PC-9 (cell line): ENCODE measurements at regions not wholly inside any gene's neighbourhood (a gene's known extent, or its start where the extent isn't known, plus 50 kb on each side); places are given as distances from the start of the nearest gene placed in this dataset.

ENCODE experiments used
- BruUV-seq: library from RNA; stranded (reverse); fragments of 400-500 nt; replicated peaks from 2 replicates; lab custom pipeline; 2021; lab: Mats Ljungman, UMichigan
- CTCF ChIA-PET: fragments of 300-600 bp; sonication (Branson Sonifier 250); formaldehyde crosslinking; loops from one replicate; lab custom pipeline; 2022; ENCODE audit warnings: antibody characterized with exemption; lab: Charles Lee
- POLR2A ChIA-PET: fragments of 300-600 bp; sonication (Branson Sonifier 250); formaldehyde crosslinking; loops from one replicate; lab custom pipeline; 2022; ENCODE audit warnings: antibody characterized with exemption; ENCODE audit not compliant: unreplicated experiment; lab: Charles Lee
- DNase-seq, 2 experiments: peaks; one replicate each; pipeline versions ENCODE4 v3.0.0 to v3.0.0-alpha.2; 2015 to 2022; ENCODE audit warnings: mixed read lengths in 1 of 2
- H2AFZ ChIP-seq: fragments of 200-600 bp; sonication (generic); 2 replicates; pipeline ENCODE4 v1.8.1; 2017; ENCODE audit warnings: antibody characterized with exemption
- H3F3A ChIP-seq: fragments of 200-600 bp; sonication (generic); 2 replicates; pipeline ENCODE4 v1.8.1; 2017; ENCODE audit warnings: antibody characterized with exemption, mild to moderate bottlenecking, low read depth; ENCODE audit not compliant: insufficient read depth
- H3K27ac ChIP-seq: fragments of 200-600 bp; sonication (generic); 2 replicates; pipeline ENCODE4 v1.6.1; 2016; ENCODE audit warnings: mixed run types
- H3K27me3 ChIP-seq: fragments of 200-600 bp; sonication (generic); 2 replicates; pipeline ENCODE4 v1.6.1; 2016; ENCODE audit warnings: low read depth, mixed run types; ENCODE audit not compliant: insufficient read depth
- H3K36me3 ChIP-seq: fragments of 200-600 bp; sonication (generic); 2 replicates; pipeline ENCODE4 v1.6.1; 2016; ENCODE audit warnings: low read depth, mixed run types
- H3K4me1 ChIP-seq: fragments of 200-600 bp; sonication (generic); replicated peaks from 2 replicates; pipeline ENCODE4 v1.6.1; 2016; ENCODE audit warnings: mixed run types; ENCODE audit not compliant: insufficient read depth
- H3K4me2 ChIP-seq: fragments of 200-600 bp; sonication (generic); 2 replicates; pipeline ENCODE4 v1.6.1; 2017; ENCODE audit warnings: mixed run types
- H3K4me3 ChIP-seq: fragments of 200-600 bp; sonication (generic); 2 replicates; pipeline ENCODE4 v1.6.1; 2016; ENCODE audit warnings: mixed run types
- H3K79me2 ChIP-seq: fragments of 200-600 bp; sonication (generic); 2 replicates; pipeline ENCODE4 v1.6.1; 2017; ENCODE audit warnings: low read depth, mixed run types
- H3K9me2 ChIP-seq: fragments of 200-600 bp; sonication (generic); 2 replicates; pipeline ENCODE4 v1.8.1; 2017; ENCODE audit warnings: mild to moderate bottlenecking; ENCODE audit not compliant: insufficient read depth
- H3K9me3 ChIP-seq: fragments of 200-600 bp; sonication (generic); 2 replicates; pipeline ENCODE4 v1.8.1; 2016; ENCODE audit warnings: low read depth; ENCODE audit not compliant: insufficient read depth
- H4K20me1 ChIP-seq: fragments of 200-600 bp; sonication (generic); 2 replicates; pipeline ENCODE4 v1.8.1; 2017; ENCODE audit not compliant: insufficient read depth
- EZH2 ChIP-seq: fragments of 200-600 bp; sonication (generic); IDR thresholded peaks from 2 replicates; pipeline ENCODE4 v1.8.0; 2017; ENCODE audit warnings: antibody characterized with exemption, low read depth
- intact Hi-C: fragments of 100-400 bp; cut with micrococcal nuclease; formaldehyde crosslinking; loops from one replicate; pipeline ENCODE4 v1.10.0; 2022; ENCODE audit not compliant: unreplicated experiment
- TF ChIP-seq, protein P1 (sequence below): fragments of 200-600 bp; sonication (generic); conservative IDR thresholded peaks from 2 replicates; pipeline ENCODE4 v1.6.1; 2017; ENCODE audit warnings: mixed run types, antibody characterized with exemption, mild to moderate bottlenecking, moderate library complexity

DNA sequence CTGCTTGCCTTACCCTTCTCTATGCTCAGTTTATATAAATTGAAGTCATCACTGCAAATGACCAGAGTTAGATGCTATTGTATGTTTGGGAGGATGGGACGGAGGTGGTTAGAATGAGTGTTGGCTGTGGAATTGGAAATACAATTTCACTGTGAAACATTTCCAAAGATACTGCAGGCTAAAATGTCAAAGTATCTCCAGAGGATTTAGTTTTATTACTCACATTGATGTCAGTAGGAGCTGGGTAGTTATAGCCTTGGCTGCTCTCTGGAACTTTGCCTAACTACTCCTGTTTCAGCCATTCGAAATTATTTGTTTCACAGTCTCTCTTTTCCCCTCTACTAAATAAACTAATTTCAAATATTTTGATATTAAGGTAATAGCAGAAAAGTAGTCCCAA lies 92.6 kb upstream of the PPP3CA start:
- POLR2A ChIA-PET = no interaction called here
- H3K9me3 ChIP-seq = no peaks in the 10 kb centered on the region

DNA sequence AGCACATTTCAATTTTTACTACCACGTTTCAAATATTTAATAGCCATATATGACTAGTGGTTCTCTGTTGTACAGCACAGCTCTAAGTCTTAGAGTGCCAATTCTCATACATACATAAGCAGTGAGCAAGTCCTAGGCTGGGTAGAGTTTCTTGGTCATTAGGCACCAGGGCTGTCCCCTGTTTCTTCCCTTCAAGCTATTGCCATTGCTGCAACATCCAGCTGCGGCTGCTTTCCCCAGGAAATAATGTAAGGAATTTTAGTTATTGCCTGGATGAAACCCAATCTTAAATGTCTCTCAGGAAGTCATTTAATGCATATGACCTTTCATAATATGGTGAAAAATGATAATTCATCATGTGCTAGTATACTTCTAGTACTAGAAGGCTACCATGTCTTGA lies 74.1 kb upstream of the PPP3CA start:
- Histone ChIP-seq H3K9me3 (no peaks in the 10 kb centered on the region), H2AFZ (no peak overlapping the region), H3K79me2 (no peaks in the 10 kb centered on the region), H3K27ac (no peak overlapping the region), H3K4me2 (no peak overlapping the region), H3K36me3 (no peaks in the 10 kb centered on the region), H3K9me2 (no peaks in the 10 kb centered on the region; the same call in 1 of the 2 replicates), H3F3A (no peaks in the 10 kb centered on the region), H4K20me1 (no peaks in the 10 kb centered on the region), H3K4me1 (no peaks in the 10 kb centered on the region; the same call in 1 of the 2 replicates), H3K4me3 (no peak overlapping the region; the same call in 1 of the 2 replicates), H3K27me3 (no peaks in the 10 kb centered on the region)
- CTCF ChIA-PET = no interaction called here
- intact Hi-C loops = loop anchor here (5.0 kb wide), 1 partner anchor 54 kb away; no protein-coding TSS in a partner anchor
- POLR2A ChIA-PET = no interaction called here
- no peak for TF ChIP-seq EZH2
- TF ChIP-seq, protein P1, sequence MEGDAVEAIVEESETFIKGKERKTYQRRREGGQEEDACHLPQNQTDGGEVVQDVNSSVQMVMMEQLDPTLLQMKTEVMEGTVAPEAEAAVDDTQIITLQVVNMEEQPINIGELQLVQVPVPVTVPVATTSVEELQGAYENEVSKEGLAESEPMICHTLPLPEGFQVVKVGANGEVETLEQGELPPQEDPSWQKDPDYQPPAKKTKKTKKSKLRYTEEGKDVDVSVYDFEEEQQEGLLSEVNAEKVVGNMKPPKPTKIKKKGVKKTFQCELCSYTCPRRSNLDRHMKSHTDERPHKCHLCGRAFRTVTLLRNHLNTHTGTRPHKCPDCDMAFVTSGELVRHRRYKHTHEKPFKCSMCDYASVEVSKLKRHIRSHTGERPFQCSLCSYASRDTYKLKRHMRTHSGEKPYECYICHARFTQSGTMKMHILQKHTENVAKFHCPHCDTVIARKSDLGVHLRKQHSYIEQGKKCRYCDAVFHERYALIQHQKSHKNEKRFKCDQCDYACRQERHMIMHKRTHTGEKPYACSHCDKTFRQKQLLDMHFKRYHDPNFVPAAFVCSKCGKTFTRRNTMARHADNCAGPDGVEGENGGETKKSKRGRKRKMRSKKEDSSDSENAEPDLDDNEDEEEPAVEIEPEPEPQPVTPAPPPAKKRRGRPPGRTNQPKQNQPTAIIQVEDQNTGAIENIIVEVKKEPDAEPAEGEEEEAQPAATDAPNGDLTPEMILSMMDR = no peak
- DNase-seq = no peak
- BruUV-seq = no TSS peak

More for the DNA sequence above, 92.6 kb upstream of the PPP3CA start:
- Histone ChIP-seq H2AFZ (no peak overlapping the region), H3K4me1 (no peaks in the 10 kb centered on the region), H4K20me1 (no peaks in the 10 kb centered on the region), H3K79me2 (no peaks in the 10 kb centered on the region), H3K36me3 (no peaks in the 10 kb centered on the region), H3K9me2 (no peaks in the 10 kb centered on the region), H3K27me3 (no peaks in the 10 kb centered on the region), H3K4me2 (no peak overlapping the region), H3K27ac (no peak overlapping the region), H3F3A (no peaks in the 10 kb centered on the region), H3K4me3 (no peak overlapping the region)
- CTCF ChIA-PET = no interaction called here
- intact Hi-C loops = no loop called here
- TF ChIP-seq, protein P1 = no peak
- no peak for TF ChIP-seq EZH2
- BruUV-seq = no TSS peak
- DNase-seq = no peak

DNA sequence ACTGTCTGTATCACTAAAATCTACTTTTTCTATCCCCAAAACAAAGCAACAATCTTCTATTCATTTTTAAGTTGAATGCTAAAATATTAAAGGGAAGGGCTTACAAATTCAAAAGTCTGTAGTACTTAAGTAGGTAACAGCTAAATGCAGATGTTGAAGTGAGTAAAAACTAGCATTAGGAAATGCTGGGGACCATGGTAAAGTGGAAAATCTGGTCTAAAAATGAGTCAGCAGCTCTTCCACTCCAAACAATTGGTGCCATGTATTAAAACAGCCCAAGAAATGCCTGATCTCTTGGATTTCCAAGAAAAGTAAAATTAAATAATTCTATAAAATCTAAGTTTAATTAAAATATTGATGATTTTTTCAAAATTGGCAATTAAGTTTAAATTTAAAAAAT lies 73.3 kb upstream of the PPP3CA start:
- Histone ChIP-seq H4K20me1 (no peaks in the 10 kb centered on the region), H3F3A (no peaks in the 10 kb centered on the region), H3K4me1 (no peaks in the 10 kb centered on the region; the same call in 1 of the 2 replicates), H3K36me3 (no peaks in the 10 kb centered on the region), H3K4me3 (no peak overlapping the region), H3K9me2 (no peaks in the 10 kb centered on the region; the same call in 1 of the 2 replicates), H3K27me3 (no peaks in the 10 kb centered on the region), H3K79me2 (no peaks in the 10 kb centered on the region), H3K9me3 (no peaks in the 10 kb centered on the region), H3K27ac (no peak overlapping the region), H3K4me2 (no peak overlapping the region), H2AFZ (no peak overlapping the region)
- no peak for DNase-seq
- intact Hi-C loops = loop anchor here (5.0 kb wide), 1 partner anchor 53 kb away; no protein-coding TSS in a partner anchor
- POLR2A ChIA-PET = no interaction called here
- no TSS peak for BruUV-seq
- no peak for TF ChIP-seq EZH2
- TF ChIP-seq, protein P1 = no peak
- CTCF ChIA-PET = no interaction called here
